ENCODE measurements at regions not wholly inside any gene's neighbourhood (a gene's known extent, or its start where the extent isn't known, plus 50 kb on each side); places are given as distances from the start of the nearest gene placed in this dataset.

GRCh38 chr16:9542165-9542755 is 450.8 kb downstream of the HAPSTR1 start:
- Histone ChIP-seq H4K20me1 (no peaks in the 10 kb centered on the region), H3K27me3 (no peaks in the 10 kb centered on the region), H3K36me3 (no peaks in the 10 kb centered on the region), H3K4me2 (no peak overlapping the region), H3K4me1 (no peaks in the 10 kb centered on the region), H3K4me3 (no peak overlapping the region), H3K27ac (no peak overlapping the region), H3K9me3 (replicated peaks in 1 of 11) (no peaks in the 10 kb centered on the region), H3K9ac (no peak overlapping the region)
- TF ChIP-seq Cebpa-rat (IDR thresholded peaks at IDR 0.05) = no peak

GRCh38 chr16:9545522-9546437 is 454.3 kb downstream of the HAPSTR1 start:
- TF ChIP-seq Cebpa-rat (IDR thresholded peaks at IDR 0.05) = no peak
- Histone ChIP-seq H3K4me2 (no peak overlapping the region), H3K4me1 (peaks cover 10 to 22% (median 14%) of the 10 kb centered on the region in 10 experiments), H4K20me1 (no peaks in the 10 kb centered on the region), H3K27me3 (no peaks in the 10 kb centered on the region), H3K27ac (no peak overlapping the region), H3K36me3 (no peaks in the 10 kb centered on the region), H3K9me3 (replicated peaks in 1 of 11) (no peaks in the 10 kb centered on the region), H3K4me3 (no peak overlapping the region), H3K9ac (no peak overlapping the region)

GRCh38 chr16:9546438-9546786 is 455.0 kb downstream of the HAPSTR1 start:
- no peaks in the 10 kb centered on the region for H3K9me3 ChIP-seq (replicated peaks in 1 of 11)

GRCh38 chr16:9549487-9549886 is 458.0 kb downstream of the HAPSTR1 start:
- H3K4me1 ChIP-seq = peaks cover 10 to 27% (median 14%) of the 10 kb centered on the region in 10 experiments
- no peaks in the 10 kb centered on the region for H3K27me3 ChIP-seq
- TF ChIP-seq Cebpa-rat (IDR thresholded peaks at IDR 0.05) = no peak
- H3K36me3 ChIP-seq = no peaks in the 10 kb centered on the region
- no peak overlapping the region for H3K4me3 ChIP-seq
- H3K27ac ChIP-seq = peak overlapping the region in 1 of 11 experiments; percentile 35; a peak in 3 of 22 replicates
- no peaks in the 10 kb centered on the region for H4K20me1 ChIP-seq
- H3K9me3 ChIP-seq (replicated peaks in 1 of 11) = peaks cover 0 to 5% (median 2%) of the 10 kb centered on the region in 11 experiments; a peak in 13 of 22 replicates
- H3K4me2 ChIP-seq = peak overlapping the region; percentile 7 to 84 (median 56); a peak in 20 of 22 replicates
- H3K9ac ChIP-seq = no peak overlapping the region

More at GRCh38 chr16:9546438-9546786, 455.0 kb downstream of the HAPSTR1 start:
- H3K9ac ChIP-seq = no peak overlapping the region
- no peaks in the 10 kb centered on the region for H3K36me3 ChIP-seq
- no peak overlapping the region for H3K4me3 ChIP-seq
- no peaks in the 10 kb centered on the region for H3K27me3 ChIP-seq
- no peaks in the 10 kb centered on the region for H4K20me1 ChIP-seq
- H3K27ac ChIP-seq = no peak overlapping the region
- H3K4me2 ChIP-seq = no peak overlapping the region
- H3K4me1 ChIP-seq = peaks cover 10 to 27% (median 14%) of the 10 kb centered on the region in 10 experiments
- no peak for TF ChIP-seq Cebpa-rat (IDR thresholded peaks at IDR 0.05)

- peaks cover 2 to 12% (median 3%) of the 10 kb centered on the region in 10 experiments; a peak in 18 of 20 replicates for H3K4me1 ChIP-seq
- no peak overlapping the region for H3K9ac ChIP-seq
- H3K27me3 ChIP-seq = no peaks in the 10 kb centered on the region
- H3K27ac ChIP-seq = no peak overlapping the region
- no peak overlapping the region for H3K4me3 ChIP-seq
- no peak overlapping the region for H3K4me2 ChIP-seq
- peaks cover 8 to 18% (median 13%) of the 10 kb centered on the region in 11 experiments; a peak in 20 of 22 replicates for H3K9me3 ChIP-seq (replicated peaks in 1 of 11)
- no peak for TF ChIP-seq Cebpa-rat (IDR thresholded peaks at IDR 0.05)
- H4K20me1 ChIP-seq = no peaks in the 10 kb centered on the region
- no peaks in the 10 kb centered on the region for H3K36me3 ChIP-seq
These were observed 463.6 kb downstream of the HAPSTR1 start for GRCh38 chr16:9555051-9555450.

GRCh38 chr16:9556949-9557665 is 465.7 kb downstream of the HAPSTR1 start:
- Histone ChIP-seq H3K4me2 (no peak overlapping the region), H3K4me3 (no peak overlapping the region), H4K20me1 (no peaks in the 10 kb centered on the region), H3K36me3 (no peaks in the 10 kb centered on the region), H3K27me3 (no peaks in the 10 kb centered on the region), H3K27ac (no peak overlapping the region), H3K9me3 (replicated peaks in 1 of 11) (peaks cover 8 to 18% (median 13%) of the 10 kb centered on the region in 11 experiments; a peak in 20 of 22 replicates), H3K4me1 (no peaks in the 10 kb centered on the region), H3K9ac (no peak overlapping the region)
- no peak for TF ChIP-seq Cebpa-rat (IDR thresholded peaks at IDR 0.05)

GRCh38 chr16:9557713-9558112 is 466.3 kb downstream of the HAPSTR1 start:
- Histone ChIP-seq H3K4me3 (no peak overlapping the region), H3K27ac (no peak overlapping the region), H3K4me2 (no peak overlapping the region), H3K9me3 (replicated peaks in 1 of 11) (peaks cover 8 to 18% (median 13%) of the 10 kb centered on the region in 11 experiments; a peak in 20 of 22 replicates), H3K4me1 (no peaks in the 10 kb centered on the region), H3K9ac (no peak overlapping the region), H3K36me3 (no peaks in the 10 kb centered on the region), H4K20me1 (no peaks in the 10 kb centered on the region), H3K27me3 (no peaks in the 10 kb centered on the region)
- no peak for TF ChIP-seq Cebpa-rat (IDR thresholded peaks at IDR 0.05)

GRCh38 chr16:9566099-9566498 is 474.7 kb downstream of the HAPSTR1 start:
- no peak for TF ChIP-seq Cebpa-rat (IDR thresholded peaks at IDR 0.05)
- no peaks in the 10 kb centered on the region for H3K4me1 ChIP-seq

GRCh38 chr16:9567666-9568065 is 476.2 kb downstream of the HAPSTR1 start:
- no peaks in the 10 kb centered on the region for H4K20me1 ChIP-seq
- no peaks in the 10 kb centered on the region for H3K4me1 ChIP-seq
- H3K27me3 ChIP-seq = no peaks in the 10 kb centered on the region
- no peaks in the 10 kb centered on the region for H3K36me3 ChIP-seq
- TF ChIP-seq Cebpa-rat (IDR thresholded peaks at IDR 0.05) = no peak
- H3K4me2 ChIP-seq = no peak overlapping the region
- no peak overlapping the region for H3K9ac ChIP-seq
- H3K4me3 ChIP-seq = no peak overlapping the region
- H3K9me3 ChIP-seq (replicated peaks in 1 of 11) = peaks cover 0 to 13% (median 0%) of the 10 kb centered on the region in 11 experiments; a peak in 4 of 22 replicates
- no peak overlapping the region for H3K27ac ChIP-seq

More at GRCh38 chr16:9566099-9566498, 474.7 kb downstream of the HAPSTR1 start:
- Histone ChIP-seq H4K20me1 (no peaks in the 10 kb centered on the region), H3K36me3 (no peaks in the 10 kb centered on the region), H3K27ac (no peak overlapping the region), H3K27me3 (no peaks in the 10 kb centered on the region), H3K9ac (no peak overlapping the region), H3K9me3 (replicated peaks in 1 of 11) (peaks cover 0 to 13% (median 0%) of the 10 kb centered on the region in 11 experiments; a peak in 4 of 22 replicates), H3K4me3 (no peak overlapping the region), H3K4me2 (no peak overlapping the region)

All from BLaER1 treated with 17β-estradiol and CSF1 and Interleukin-3, amounts not matched to agents 10 nM and 100 nM (cell line).